ENCODE measurements at regions not wholly inside any gene's neighbourhood (a gene's known extent, or its start where the extent isn't known, plus 50 kb on each side); places are given as distances from the start of the nearest gene placed in this dataset.
A peak's percentile ranks its signal among the peaks of the same experiment; 100 is the strongest.

GRCh38 chr9:115216873-115217272, 98.9 kb upstream of the TNC start:
- no peak overlapping the region for H3K4me3 ChIP-seq (ENCODE audit: low read depth, low read length)
- TF ChIP-seq, protein P1, sequence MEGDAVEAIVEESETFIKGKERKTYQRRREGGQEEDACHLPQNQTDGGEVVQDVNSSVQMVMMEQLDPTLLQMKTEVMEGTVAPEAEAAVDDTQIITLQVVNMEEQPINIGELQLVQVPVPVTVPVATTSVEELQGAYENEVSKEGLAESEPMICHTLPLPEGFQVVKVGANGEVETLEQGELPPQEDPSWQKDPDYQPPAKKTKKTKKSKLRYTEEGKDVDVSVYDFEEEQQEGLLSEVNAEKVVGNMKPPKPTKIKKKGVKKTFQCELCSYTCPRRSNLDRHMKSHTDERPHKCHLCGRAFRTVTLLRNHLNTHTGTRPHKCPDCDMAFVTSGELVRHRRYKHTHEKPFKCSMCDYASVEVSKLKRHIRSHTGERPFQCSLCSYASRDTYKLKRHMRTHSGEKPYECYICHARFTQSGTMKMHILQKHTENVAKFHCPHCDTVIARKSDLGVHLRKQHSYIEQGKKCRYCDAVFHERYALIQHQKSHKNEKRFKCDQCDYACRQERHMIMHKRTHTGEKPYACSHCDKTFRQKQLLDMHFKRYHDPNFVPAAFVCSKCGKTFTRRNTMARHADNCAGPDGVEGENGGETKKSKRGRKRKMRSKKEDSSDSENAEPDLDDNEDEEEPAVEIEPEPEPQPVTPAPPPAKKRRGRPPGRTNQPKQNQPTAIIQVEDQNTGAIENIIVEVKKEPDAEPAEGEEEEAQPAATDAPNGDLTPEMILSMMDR (IDR thresholded peaks at IDR 0.05; ENCODE audit: insufficient read depth, low read length), result no peak
- no peak for DNase-seq (ENCODE audit: low read depth)

DNA sequence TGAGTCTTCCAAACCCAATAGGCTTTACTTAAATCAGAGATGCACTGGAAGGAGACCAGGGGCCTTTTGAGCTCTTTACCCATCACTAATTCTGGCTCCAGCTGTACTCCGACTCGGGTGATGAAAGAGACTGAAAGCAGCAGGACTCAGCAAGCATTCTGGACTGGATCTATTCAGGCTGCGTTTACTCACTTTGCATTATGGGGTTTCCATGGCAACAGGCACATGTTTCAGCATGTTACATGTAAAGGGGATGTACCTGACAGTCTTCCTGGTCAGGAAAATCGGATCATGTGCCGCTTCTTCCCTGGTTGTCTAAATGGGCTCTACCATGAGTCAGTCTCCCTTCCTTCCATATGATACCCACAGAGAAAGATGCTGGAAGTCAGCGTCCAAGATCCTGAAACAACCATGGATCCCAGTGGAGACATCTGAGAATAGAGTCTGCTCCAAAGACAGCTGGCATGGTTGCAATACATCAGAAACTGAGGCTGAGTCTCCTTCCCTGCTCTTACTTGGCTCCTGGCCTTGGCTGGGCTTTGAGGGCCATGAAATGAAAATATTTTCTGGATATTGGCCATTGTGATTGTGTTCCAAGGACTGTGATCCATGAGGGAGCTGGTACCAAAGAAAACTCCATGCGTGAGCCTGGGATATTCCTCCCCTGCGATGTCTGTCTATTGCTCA, 102.5 kb upstream of the TNC start:
- DNase-seq (ENCODE audit: low read depth), result peak; percentile 79
- H3K4me3 ChIP-seq (ENCODE audit: low read depth, low read length), result no peak overlapping the region
- TF ChIP-seq, protein P1 (IDR thresholded peaks at IDR 0.05; ENCODE audit: insufficient read depth, low read length), result no peak

GRCh38 chr9:115223471-115223870, 105.5 kb upstream of the TNC start:
- no peak overlapping the region for H3K4me3 ChIP-seq (ENCODE audit: low read depth, low read length)
- TF ChIP-seq, protein P1 (IDR thresholded peaks at IDR 0.05; ENCODE audit: insufficient read depth, low read length), result no peak
- no peak for DNase-seq (ENCODE audit: low read depth)

DNA sequence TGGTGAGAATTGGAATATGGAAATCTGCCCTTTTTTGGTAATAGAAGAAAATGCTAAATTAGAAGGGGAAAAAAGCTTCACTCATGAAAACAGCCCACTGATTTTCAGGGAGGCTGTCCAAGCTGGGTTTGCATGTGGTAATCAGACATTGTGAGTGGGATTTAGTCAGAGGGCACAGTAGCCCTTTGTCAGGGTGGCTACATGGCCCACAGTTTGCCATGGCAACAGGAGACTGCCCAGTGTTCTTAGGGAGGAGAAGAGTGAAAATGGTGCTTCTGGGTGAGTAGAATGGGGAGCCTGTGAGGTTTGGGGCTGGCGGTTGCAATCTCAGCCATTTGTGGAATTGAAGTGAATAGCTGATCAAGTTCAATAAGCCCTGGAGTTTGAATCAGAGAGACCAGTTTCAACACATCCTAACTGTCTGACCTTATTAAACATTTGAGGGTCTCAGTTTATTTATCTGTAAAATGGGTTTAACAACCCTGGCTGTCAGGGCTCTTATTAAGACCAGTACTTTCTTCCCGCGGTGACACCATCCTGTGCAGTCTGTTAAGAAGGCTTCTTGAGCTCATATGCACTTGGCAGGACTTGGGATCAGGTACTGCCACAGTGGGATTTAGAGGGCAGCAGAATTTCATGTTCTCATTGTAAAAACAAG, 107.6 kb upstream of the TNC start:
- no peak overlapping the region for H3K4me3 ChIP-seq (ENCODE audit: low read depth, low read length)
- no peak for DNase-seq (ENCODE audit: low read depth)
- TF ChIP-seq, protein P1 (IDR thresholded peaks at IDR 0.05; ENCODE audit: insufficient read depth, low read length), result no peak

DNA sequence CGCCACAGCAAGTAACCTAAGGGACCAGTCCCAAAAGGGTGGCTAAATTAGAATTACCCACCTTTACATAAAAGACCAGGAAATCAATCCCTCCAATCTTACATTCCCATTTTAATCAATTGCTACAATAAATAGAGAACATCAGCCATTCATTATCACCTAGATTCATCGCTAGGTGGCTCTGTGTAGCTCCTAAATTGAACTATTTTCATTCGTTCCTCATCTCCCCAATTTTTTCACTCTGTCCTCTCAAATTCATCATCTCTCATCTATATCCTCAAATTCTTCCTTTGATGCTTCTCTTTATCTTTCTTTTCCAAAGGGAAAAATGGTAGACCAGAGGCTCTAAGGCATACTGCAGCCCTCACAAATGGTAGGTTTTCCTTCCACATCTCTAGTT, 108.2 kb upstream of the TNC start:
- no peak overlapping the region for H3K4me3 ChIP-seq (ENCODE audit: low read depth, low read length)
- no peak for DNase-seq (ENCODE audit: low read depth)
- TF ChIP-seq, protein P1 (IDR thresholded peaks at IDR 0.05; ENCODE audit: insufficient read depth, low read length), result no peak

DNA sequence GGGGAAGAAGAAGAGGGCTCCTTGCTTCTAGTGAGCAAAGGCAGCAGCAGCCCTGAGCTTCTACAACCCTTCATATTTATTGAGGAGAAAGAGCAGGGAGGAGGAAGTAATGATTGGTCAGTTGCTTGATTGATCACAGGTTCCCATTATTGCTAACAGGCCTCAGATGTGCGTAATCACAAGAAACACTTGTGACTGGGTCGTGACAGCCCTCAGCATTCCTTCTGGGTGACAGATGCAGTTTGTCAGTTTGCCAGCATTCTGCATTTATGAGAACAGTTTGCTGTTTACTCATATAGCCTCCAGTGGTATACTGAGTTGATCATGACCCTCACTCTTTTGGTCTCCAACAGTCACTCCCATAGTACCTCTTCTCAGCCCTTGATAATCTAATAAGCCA, 111.5 kb upstream of the TNC start:
- H3K4me3 ChIP-seq (ENCODE audit: low read depth, low read length), result no peak overlapping the region
- DNase-seq (ENCODE audit: low read depth), result no peak
- TF ChIP-seq, protein P1 (IDR thresholded peaks at IDR 0.05; ENCODE audit: insufficient read depth, low read length), result no peak

Measured in fibroblast of the aortic adventitia (primary cell).